ENCODE measurements at regions not wholly inside any gene's neighbourhood (a gene's known extent, or its start where the extent isn't known, plus 50 kb on each side); places are given as distances from the start of the nearest gene placed in this dataset.
"Not testable (repeated sequence)": the region's sequence is repeated elsewhere in the genome, so short reads cannot be mapped to it uniquely, and the experiment has no call there.

- H3K36me3 ChIP-seq (replicated peaks) = no peaks in the 10 kb centered on the region
- no peaks in the 10 kb centered on the region for H3K9me3 ChIP-seq
- peaks cover 3% of the 10 kb centered on the region; the same call in 1 of the 2 replicates for H3K27me3 ChIP-seq (ENCODE audit: low read depth)
- no peak for DNase-seq (ENCODE audit: low spot score in 2 of 2)
- H3K4me1 ChIP-seq = no peaks in the 10 kb centered on the region
- in situ Hi-C loops (cut with MboI; ENCODE audit: low sequenced_read_pairs) = no loop called here
- H3K4me3 ChIP-seq = no peak overlapping the region
Observed at GRCh38 chr1:55314740-55315139, 99.6 kb upstream of the USP24 start.

- Histone ChIP-seq H3K36me3 (replicated peaks) (no peaks in the 10 kb centered on the region), H3K4me3 (no peak overlapping the region), H3K9me3 (no peaks in the 10 kb centered on the region), H3K4me1 (no peaks in the 10 kb centered on the region), H3K27me3 (ENCODE audit: low read depth) (peaks cover 3% of the 10 kb centered on the region; the same call in 1 of the 2 replicates)
- in situ Hi-C loops (cut with MboI; ENCODE audit: low sequenced_read_pairs) = no loop called here
- DNase-seq (ENCODE audit: low spot score in 2 of 2) = no peak
Observed at GRCh38 chr1:55313903-55314302, 98.7 kb upstream of the USP24 start.

GRCh38 chr1:55311979-55312378 is 96.8 kb upstream of the USP24 start:
- H3K36me3 ChIP-seq (replicated peaks) = no peaks in the 10 kb centered on the region
- no peaks in the 10 kb centered on the region for H3K4me1 ChIP-seq
- no peak overlapping the region for H3K4me3 ChIP-seq
- in situ Hi-C loops (cut with MboI; ENCODE audit: low sequenced_read_pairs) = no loop called here
- DNase-seq (ENCODE audit: low spot score in 2 of 2) = no peak
- no peaks in the 10 kb centered on the region for H3K9me3 ChIP-seq
- H3K27me3 ChIP-seq (ENCODE audit: low read depth) = no peaks in the 10 kb centered on the region

GRCh38 chr1:55311057-55311641 is 96.0 kb upstream of the USP24 start:
- DNase-seq (ENCODE audit: low spot score in 2 of 2) = no peak
- H3K4me3 ChIP-seq = no peak overlapping the region
- no peaks in the 10 kb centered on the region for H3K27me3 ChIP-seq (ENCODE audit: low read depth)
- no peaks in the 10 kb centered on the region for H3K9me3 ChIP-seq
- H3K36me3 ChIP-seq (replicated peaks) = no peaks in the 10 kb centered on the region
- in situ Hi-C loops (cut with MboI; ENCODE audit: low sequenced_read_pairs) = no loop called here
- H3K4me1 ChIP-seq = no peaks in the 10 kb centered on the region

- no peak overlapping the region for H3K4me3 ChIP-seq
- no peaks in the 10 kb centered on the region for H3K9me3 ChIP-seq
- no peak for DNase-seq (ENCODE audit: low spot score in 2 of 2)
- no peaks in the 10 kb centered on the region for H3K36me3 ChIP-seq (replicated peaks)
- in situ Hi-C loops (cut with MboI; ENCODE audit: low sequenced_read_pairs) = no loop called here
- H3K4me1 ChIP-seq = no peaks in the 10 kb centered on the region
- no peaks in the 10 kb centered on the region for H3K27me3 ChIP-seq (ENCODE audit: low read depth)
Observed at GRCh38 chr1:55310505-55310971, 95.4 kb upstream of the USP24 start.

GRCh38 chr1:55309786-55310504 is 94.8 kb upstream of the USP24 start:
- Histone ChIP-seq H3K4me1 (no peaks in the 10 kb centered on the region), H3K27me3 (ENCODE audit: low read depth) (no peaks in the 10 kb centered on the region), H3K4me3 (no peak overlapping the region), H3K36me3 (replicated peaks) (no peaks in the 10 kb centered on the region), H3K9me3 (no peaks in the 10 kb centered on the region)
- no peak for DNase-seq (ENCODE audit: low spot score in 2 of 2)
- in situ Hi-C loops (cut with MboI; ENCODE audit: low sequenced_read_pairs) = no loop called here

GRCh38 chr1:55309053-55309452 is 93.9 kb upstream of the USP24 start:
- no peaks in the 10 kb centered on the region for H3K9me3 ChIP-seq
- in situ Hi-C loops (cut with MboI; ENCODE audit: low sequenced_read_pairs) = no loop called here
- H3K4me1 ChIP-seq = no peaks in the 10 kb centered on the region
- H3K36me3 ChIP-seq (replicated peaks) = no peaks in the 10 kb centered on the region
- no peak overlapping the region for H3K4me3 ChIP-seq
- H3K27me3 ChIP-seq (ENCODE audit: low read depth) = no peaks in the 10 kb centered on the region
- DNase-seq (ENCODE audit: low spot score in 2 of 2) = no peak

- H3K4me3 ChIP-seq = no peak overlapping the region
- no peaks in the 10 kb centered on the region for H3K36me3 ChIP-seq (replicated peaks)
- H3K4me1 ChIP-seq = no peaks in the 10 kb centered on the region
- peaks cover 7% of the 10 kb centered on the region; the same call in 1 of the 2 replicates for H3K27me3 ChIP-seq (ENCODE audit: low read depth)
- DNase-seq (ENCODE audit: low spot score in 2 of 2) = no peak
- in situ Hi-C loops (cut with MboI; ENCODE audit: low sequenced_read_pairs) = no loop called here
- no peaks in the 10 kb centered on the region for H3K9me3 ChIP-seq
Observed at GRCh38 chr1:55305735-55306134, 90.6 kb upstream of the USP24 start.

- Histone ChIP-seq H3K9me3 (no peaks in the 10 kb centered on the region), H3K36me3 (replicated peaks) (no peaks in the 10 kb centered on the region), H3K4me1 (no peaks in the 10 kb centered on the region), H3K27me3 (ENCODE audit: low read depth) (peaks cover 7% of the 10 kb centered on the region; the same call in 1 of the 2 replicates), H3K4me3 (no peak overlapping the region)
- no peak for DNase-seq (ENCODE audit: low spot score in 2 of 2)
- in situ Hi-C loops (cut with MboI; ENCODE audit: low sequenced_read_pairs) = no loop called here
Observed at GRCh38 chr1:55304229-55304740, 89.1 kb upstream of the USP24 start.

- peaks cover 7% of the 10 kb centered on the region; the same call in 1 of the 2 replicates for H3K27me3 ChIP-seq (ENCODE audit: low read depth)
Observed at GRCh38 chr1:55302972-55303371, 87.8 kb upstream of the USP24 start.

GRCh38 chr1:55301912-55302311 is 86.7 kb upstream of the USP24 start:
- DNase-seq (ENCODE audit: low spot score in 2 of 2) = no peak
- no peak overlapping the region for H3K4me3 ChIP-seq
- in situ Hi-C loops (cut with MboI; ENCODE audit: low sequenced_read_pairs) = no loop called here
- peaks cover 7% of the 10 kb centered on the region; the same call in 1 of the 2 replicates for H3K27me3 ChIP-seq (ENCODE audit: low read depth)
- H3K4me1 ChIP-seq = no peaks in the 10 kb centered on the region
- H3K9me3 ChIP-seq = no peaks in the 10 kb centered on the region
- no peaks in the 10 kb centered on the region for H3K36me3 ChIP-seq (replicated peaks)

More at GRCh38 chr1:55302972-55303371, 87.8 kb upstream of the USP24 start:
- DNase-seq (ENCODE audit: low spot score in 2 of 2) = no peak
- H3K9me3 ChIP-seq = no peaks in the 10 kb centered on the region
- no peak overlapping the region for H3K4me3 ChIP-seq
- no peaks in the 10 kb centered on the region for H3K36me3 ChIP-seq (replicated peaks)
- in situ Hi-C loops (cut with MboI; ENCODE audit: low sequenced_read_pairs) = no loop called here
- H3K4me1 ChIP-seq = no peaks in the 10 kb centered on the region

- Histone ChIP-seq H3K4me1 (no peaks in the 10 kb centered on the region), H3K27me3 (ENCODE audit: low read depth) (peaks cover 7% of the 10 kb centered on the region; the same call in 1 of the 2 replicates), H3K4me3 (no peak overlapping the region), H3K36me3 (replicated peaks) (no peaks in the 10 kb centered on the region), H3K9me3 (no peaks in the 10 kb centered on the region; the same call in 1 of the 2 replicates)
- no peak for DNase-seq (ENCODE audit: low spot score in 2 of 2)
- in situ Hi-C loops (cut with MboI; ENCODE audit: low sequenced_read_pairs) = no loop called here
Observed at GRCh38 chr1:55300975-55301374, 85.8 kb upstream of the USP24 start.

GRCh38 chr1:55298167-55298894 is 83.2 kb upstream of the USP24 start:
- Histone ChIP-seq H3K36me3 (replicated peaks) (no peaks in the 10 kb centered on the region), H3K27me3 (ENCODE audit: low read depth) (peaks cover 7% of the 10 kb centered on the region; the same call in 1 of the 2 replicates), H3K4me1 (no peaks in the 10 kb centered on the region), H3K9me3 (no peaks in the 10 kb centered on the region; the same call in 1 of the 2 replicates), H3K4me3 (no peak overlapping the region)
- DNase-seq (ENCODE audit: low spot score in 2 of 2) = no peak
- in situ Hi-C loops (cut with MboI; ENCODE audit: low sequenced_read_pairs) = no loop called here

- DNase-seq (ENCODE audit: low spot score in 2 of 2); H3K9me3 ChIP-seq; H3K27me3 ChIP-seq (ENCODE audit: low read depth); in situ Hi-C loops (cut with MboI; ENCODE audit: low sequenced_read_pairs); H3K4me3 ChIP-seq; H3K4me1 ChIP-seq; H3K36me3 ChIP-seq (replicated peaks): not testable (repeated sequence)
Observed at GRCh38 chr1:55296247-55296646, 81.1 kb upstream of the USP24 start.

Measured in HAP-1 (cell line).